Neural progenitor cell (in vitro differentiated cells): ENCODE measurements at regions not wholly inside any gene's neighbourhood (a gene's known extent, or its start where the extent isn't known, plus 50 kb on each side); places are given as distances from the start of the nearest gene placed in this dataset.

Experiments
- CTCF ChIP-seq: fragments of 200-600 bp; sonication (generic); IDR thresholded peaks from 2 replicates; pipeline ENCODE4 v1.5.1; 2017; ENCODE audit warnings: antibody characterized with exemption, mild to moderate bottlenecking
- EZH2 ChIP-seq: fragments of 200-600 bp; sonication (generic); IDR thresholded peaks from 2 replicates; pipeline ENCODE4 v1.6.1; 2017; ENCODE audit warnings: antibody characterized with exemption, mild to moderate bottlenecking, moderate library complexity

DNA sequence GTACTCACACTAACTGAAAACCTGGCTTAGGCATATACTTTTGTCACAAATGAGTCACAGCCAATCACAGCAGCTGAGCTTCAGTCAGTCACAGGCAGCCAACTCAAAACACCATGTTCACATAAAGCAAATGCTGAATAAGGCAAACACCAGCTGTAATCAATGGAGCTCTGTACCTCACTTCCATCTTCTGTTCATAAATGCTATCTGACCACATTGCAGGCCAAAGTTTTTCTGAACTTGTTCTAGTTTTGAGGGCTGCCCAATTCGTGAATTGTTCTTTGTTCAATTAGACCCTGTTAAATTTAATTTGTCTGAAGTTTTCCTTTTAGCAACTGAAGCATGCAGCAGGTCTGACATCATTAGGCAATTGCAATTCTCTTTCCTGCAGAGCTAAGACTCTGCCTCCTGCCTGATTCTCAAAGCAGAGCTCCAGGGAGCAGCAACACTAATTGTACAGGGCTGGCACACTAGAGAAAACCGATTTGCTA is 129.9 kb downstream of the WIF1 start:
- TF ChIP-seq CTCF (no peak), EZH2 (no peak)
